SKM-1 (cell line): ENCODE measurements at regions not wholly inside any gene's neighbourhood (a gene's known extent, or its start where the extent isn't known, plus 50 kb on each side); places are given as distances from the start of the nearest gene placed in this dataset.

Experiments
- DNase-seq: peaks from one replicate; lab custom pipeline; 2025; ENCODE audit not compliant: unreplicated experiment; lab: John Stamatoyannopoulos, UW

DNA sequence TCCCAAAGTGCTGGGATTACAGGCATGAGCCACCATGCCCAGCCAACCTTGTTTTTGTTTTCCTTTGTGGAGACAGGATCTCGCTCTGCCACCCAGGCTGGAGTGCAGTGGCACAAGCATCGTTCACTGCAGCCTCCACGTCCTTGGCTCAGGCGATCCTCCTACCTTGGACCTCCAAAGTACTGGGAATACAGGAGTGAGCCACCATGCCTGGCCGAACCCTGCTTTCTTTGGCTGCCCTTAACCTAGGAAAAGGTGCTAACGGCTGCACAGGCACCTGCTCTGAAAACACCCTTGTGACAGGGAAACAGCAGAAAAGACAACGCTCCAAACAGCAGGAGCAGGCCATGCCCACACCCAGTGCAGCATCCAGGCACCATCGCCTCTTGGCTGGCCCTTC is 71.9 kb downstream of the OAT start:
- DNase-seq = no peak

DNA sequence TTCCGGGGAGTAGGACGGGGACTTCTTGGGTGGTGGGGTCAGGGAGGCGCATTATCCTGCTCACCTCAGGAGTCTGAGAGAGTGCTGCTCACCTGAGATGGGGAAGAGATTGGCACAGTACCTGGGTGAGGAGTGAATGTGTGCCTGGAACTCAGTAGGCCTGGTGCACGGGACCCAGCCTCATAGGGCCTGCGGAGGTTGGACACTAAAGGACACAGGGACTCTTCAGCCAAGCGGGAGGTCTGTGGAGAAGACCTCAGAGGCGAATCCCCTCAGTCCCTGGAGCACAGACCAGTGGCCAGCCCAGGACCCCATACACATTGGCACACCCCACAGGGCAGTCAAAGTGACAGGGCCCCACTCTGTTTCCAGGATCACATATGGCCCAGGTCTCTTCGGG is 73.2 kb downstream of the OAT start:
- DNase-seq = no peak

DNA sequence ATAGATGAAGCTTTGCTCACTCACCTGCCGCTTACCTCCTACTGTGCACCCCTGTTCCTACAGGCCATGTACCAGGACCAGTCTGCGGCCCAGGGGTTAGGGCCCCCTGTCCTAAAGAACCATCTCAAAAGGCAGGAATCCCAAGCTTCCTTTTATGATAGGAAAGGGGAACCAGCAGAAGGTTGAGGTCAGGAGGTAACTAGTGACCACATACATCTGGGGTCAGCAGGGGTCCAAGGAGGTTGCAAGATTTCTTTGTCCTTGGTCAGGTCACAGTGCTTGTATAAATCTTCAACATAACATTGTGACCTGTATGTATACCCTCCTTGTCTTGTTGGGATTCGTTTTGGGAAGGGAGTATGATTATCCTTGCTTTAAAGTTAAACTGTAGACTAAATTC is 73.8 kb downstream of the OAT start:
- no peak for DNase-seq

GRCh38 chr10:124344266-124344590 is 74.5 kb downstream of the OAT start:
- DNase-seq = no peak

GRCh38 chr10:124343351-124344265 is 75.1 kb downstream of the OAT start:
- DNase-seq = no peak

DNA sequence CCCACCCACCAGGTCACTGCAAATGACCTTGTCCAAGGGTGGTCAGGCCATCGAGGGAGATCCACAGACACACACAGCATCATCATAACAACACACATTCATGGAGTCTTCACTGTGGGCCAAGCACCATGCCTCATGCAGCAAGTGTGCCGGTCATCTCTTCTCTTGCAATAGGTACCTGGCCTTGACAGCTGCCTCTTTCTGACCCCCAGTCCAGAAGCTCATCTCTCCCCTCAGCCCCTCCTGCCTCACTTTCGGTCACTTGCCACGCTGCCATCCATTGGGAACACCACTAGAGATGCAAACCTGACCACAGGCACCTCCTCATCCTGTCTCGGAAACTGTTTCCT is 75.9 kb downstream of the OAT start:
- DNase-seq = no peak

DNA sequence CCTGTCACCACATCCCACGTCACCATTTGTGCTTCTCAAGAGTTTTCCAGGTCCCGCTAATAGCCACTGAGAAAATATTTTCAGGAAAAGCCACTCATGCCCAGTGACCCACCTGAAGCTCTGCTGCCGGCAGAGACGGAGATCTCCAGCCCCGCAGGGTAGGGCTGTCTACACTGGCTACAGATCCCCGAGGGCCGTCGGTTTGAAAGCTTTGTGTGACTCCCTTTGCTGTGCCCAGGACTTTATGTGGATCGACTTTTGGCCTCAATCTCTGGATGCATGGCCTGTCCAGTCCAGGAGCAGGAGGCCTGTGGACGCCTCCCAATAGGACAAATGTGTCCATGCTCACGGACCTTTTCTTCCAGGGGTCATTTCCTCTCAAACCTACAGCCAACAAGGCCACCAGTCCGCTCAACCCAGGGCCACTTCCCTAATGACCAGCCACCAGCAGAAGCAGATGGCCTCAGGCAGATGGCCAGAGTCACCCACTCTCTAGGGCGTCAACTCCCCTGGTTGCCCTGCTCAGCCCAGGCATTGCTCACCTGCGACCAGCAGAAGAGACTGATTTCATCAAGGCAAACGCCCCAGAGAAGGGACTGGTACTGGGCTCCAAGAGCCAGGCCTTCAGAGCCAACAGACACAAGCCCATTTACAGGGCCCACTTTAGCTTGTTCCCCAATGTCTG is 76.4 kb downstream of the OAT start:
- no peak for DNase-seq

GRCh38 chr10:124341768-124342135 is 77.0 kb downstream of the OAT start:
- DNase-seq = no peak

GRCh38 chr10:124340033-124340760 is 78.5 kb downstream of the OAT start:
- no peak for DNase-seq

DNA sequence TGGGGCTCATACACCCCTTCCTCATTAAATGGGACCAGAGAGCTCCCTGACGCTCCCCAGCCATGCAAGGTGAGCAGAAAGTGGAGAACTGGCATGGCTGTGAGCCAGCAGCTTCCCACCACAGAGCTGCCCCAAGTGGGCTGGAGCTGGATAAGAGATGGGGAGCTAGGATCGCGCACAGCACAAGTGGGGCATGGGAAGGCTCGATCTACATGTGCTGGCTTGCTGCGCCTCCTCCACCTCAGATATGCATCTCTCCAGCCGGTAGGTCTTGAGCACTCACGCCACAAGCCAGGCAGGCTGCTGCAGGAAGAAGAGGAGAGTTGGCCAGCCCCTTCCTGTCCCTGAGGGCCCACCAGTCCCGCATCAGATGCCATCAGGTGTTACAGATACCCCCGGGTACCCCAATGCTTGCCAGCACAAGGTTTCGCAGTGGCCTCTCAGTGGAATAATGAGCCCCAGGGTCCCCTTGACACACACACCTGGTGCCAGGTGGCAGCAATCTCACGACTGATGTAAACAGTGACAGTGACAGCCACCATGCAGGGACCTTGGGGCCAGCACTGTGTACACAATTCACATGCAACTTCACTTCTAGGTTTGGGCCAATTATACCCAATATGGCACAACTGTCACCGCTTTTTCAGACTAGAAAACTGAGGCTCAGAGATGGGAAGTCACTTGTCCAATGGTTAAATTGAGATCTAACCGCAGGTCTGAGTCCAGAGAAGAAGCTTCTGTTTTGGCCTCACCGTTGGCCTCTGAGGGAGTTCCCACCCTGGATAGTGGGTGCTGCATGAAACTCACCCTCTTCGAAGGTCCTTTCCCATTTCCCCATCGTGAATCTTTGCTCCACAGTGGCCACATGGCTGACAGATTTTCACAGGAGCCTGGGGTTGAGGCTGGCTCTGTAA is 79.3 kb downstream of the OAT start:
- DNase-seq = no peak

GRCh38 chr10:124338276-124338925 is 80.3 kb downstream of the OAT start:
- no peak for DNase-seq

DNA sequence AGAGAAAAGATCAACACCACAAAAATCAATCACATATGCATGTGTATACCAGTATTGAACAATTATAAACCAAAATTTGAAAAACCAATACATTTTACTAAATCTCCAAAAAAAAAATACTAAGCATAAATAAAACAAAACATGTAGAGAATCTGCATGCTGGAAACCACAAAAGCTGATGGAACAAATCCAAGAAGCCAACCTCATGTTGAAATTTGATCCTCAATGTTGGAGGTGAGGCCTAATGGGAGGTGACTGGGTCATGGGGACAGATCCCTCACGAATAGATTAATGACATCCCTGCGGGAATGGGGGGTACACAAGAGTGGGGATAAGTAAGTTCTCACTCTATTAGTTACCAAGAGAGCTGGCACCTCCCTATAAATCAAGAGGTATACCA is 82.5 kb downstream of the OAT start:
- DNase-seq = no peak

DNA sequence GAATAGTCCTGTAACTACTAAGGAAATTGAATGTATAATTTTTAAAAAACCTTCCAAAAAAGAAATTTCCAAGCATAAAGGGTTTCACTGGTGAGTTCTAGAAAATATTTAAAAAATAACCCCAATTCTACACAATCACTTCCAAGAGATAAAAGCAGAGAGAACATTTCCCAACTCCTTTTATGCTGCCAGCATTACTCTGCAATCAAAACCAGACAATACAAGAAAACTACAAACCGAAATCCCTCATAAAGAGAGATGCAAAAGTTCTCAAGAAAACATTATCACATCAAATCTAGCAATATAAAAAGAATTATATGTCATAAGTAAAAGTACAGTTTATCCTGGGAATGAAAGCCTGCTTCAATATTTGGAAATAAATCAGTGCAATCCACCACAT is 84.8 kb downstream of the OAT start:
- no peak for DNase-seq

- DNase-seq = no peak
These were observed 86.3 kb downstream of the OAT start for GRCh38 chr10:124332426-124332825.

DNA sequence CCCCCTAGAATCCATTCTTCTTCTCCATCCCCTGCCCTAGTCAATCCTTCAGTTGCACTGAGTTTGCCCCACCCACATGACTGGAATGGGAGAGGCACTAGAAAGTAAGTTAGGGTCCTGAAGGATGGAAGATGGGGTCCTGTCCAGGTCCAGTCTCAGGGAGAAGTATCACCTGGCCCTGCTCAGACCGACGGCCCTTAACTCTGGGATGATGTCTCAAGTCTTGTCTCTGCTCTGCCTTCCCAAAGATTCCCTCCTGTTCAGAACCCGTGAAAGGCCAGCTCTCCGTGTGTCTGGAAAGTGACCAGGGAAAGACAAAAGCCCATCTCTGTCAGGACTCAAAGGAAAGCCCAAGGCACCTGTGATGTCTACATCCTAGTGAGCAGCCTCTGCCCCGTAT is 88.8 kb downstream of the OAT start:
- no peak for DNase-seq

- DNase-seq = no peak
These were observed 89.4 kb downstream of the OAT start for GRCh38 chr10:124329362-124329761.

GRCh38 chr10:124328477-124329220 is 90.1 kb downstream of the OAT start:
- no peak for DNase-seq

GRCh38 chr10:124325998-124326636 is 92.6 kb downstream of the OAT start:
- no peak for DNase-seq

GRCh38 chr10:124325633-124325914 is 93.1 kb downstream of the OAT start:
- DNase-seq = no peak
